ENCODE measurements at regions not wholly inside any gene's neighbourhood (a gene's known extent, or its start where the extent isn't known, plus 50 kb on each side); places are given as distances from the start of the nearest gene placed in this dataset.
"Not testable (repeated sequence)": the region's sequence is repeated elsewhere in the genome, so short reads cannot be mapped to it uniquely, and the experiment has no call there.

DNA sequence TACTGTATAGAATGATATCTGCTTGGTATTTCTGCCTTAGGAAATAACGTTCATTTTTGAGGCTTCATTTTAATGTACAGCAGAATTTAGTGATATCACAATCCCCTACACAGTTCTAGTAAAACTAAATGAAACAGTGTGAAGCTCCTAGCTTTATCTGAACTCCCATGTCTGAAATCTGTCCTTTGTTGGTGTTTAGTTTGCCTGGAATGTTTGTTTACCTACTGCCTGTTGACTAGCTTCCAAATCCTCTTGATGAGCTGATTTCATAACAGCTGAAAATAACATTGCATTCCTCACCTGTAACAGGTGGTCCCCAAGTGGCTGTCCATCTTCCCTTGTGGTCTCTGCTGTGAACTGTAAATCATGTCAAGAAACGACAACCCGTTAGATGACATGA, 629.1 kb downstream of the TTLL7 start:
- H3K14ac ChIP-seq (replicated peaks; ENCODE audit: low read depth, low read length); H3K18ac ChIP-seq (ENCODE audit: low read depth, low read length); H4K91ac ChIP-seq (ENCODE audit: insufficient read depth, low read depth, low read length); H3K79me1 ChIP-seq (ENCODE audit: low read depth in 1 of 2, low read length in 2 of 2); H2BK20ac ChIP-seq (ENCODE audit: low read depth, low read length); H2BK5ac ChIP-seq (ENCODE audit: low read depth, low read length, poor library complexity, severe bottlenecking); intact Hi-C loops (cut with micrococcal nuclease); H2BK15ac ChIP-seq (ENCODE audit: low read depth, low read length); H4K8ac ChIP-seq (ENCODE audit: low read depth in 2 of 2, low read length in 2 of 2); H3K4me3 ChIP-seq (ENCODE audit: insufficient read depth, low read depth, low read length); H3K27me3 ChIP-seq (ENCODE audit: control insufficient read depth, insufficient read depth, low read length); H3K23ac ChIP-seq (ENCODE audit: low read depth, low read length); POLR2A ChIA-PET (ENCODE audit: unreplicated experiment); H2AK9ac ChIP-seq (replicated peaks; ENCODE audit: low read depth, low read length, poor library complexity); CTCF ChIA-PET; H2BK120ac ChIP-seq (ENCODE audit: low read depth, low read length); H2AFZ ChIP-seq (replicated peaks; ENCODE audit: low read length, poor library complexity); H3K9me3 ChIP-seq (ENCODE audit: control insufficient read depth, insufficient read depth, low read length); H4K20me1 ChIP-seq (ENCODE audit: insufficient read depth, low read length); BruUV-seq (replicated peaks); H3K27ac ChIP-seq (ENCODE audit: insufficient read depth, low read length); H3K9ac ChIP-seq (ENCODE audit: low read depth, low read length); H2AK5ac ChIP-seq (ENCODE audit: low read depth, low read length); DNase-seq; in situ Hi-C loops (cut with MboI; ENCODE audit: low sequenced_read_pairs); H4K5ac ChIP-seq (ENCODE audit: low read depth, low read length); H3K4ac ChIP-seq (ENCODE audit: low read depth, low read length); ATAC-seq (ENCODE audit: low read depth); H3K56ac ChIP-seq (ENCODE audit: extremely low read depth, insufficient read depth, low read length); H3K36me3 ChIP-seq (ENCODE audit: control insufficient read depth, insufficient read depth, low read length); H3K9me1 ChIP-seq (ENCODE audit: insufficient read depth, low read length); dilution Hi-C loops (cut with HindIII; ENCODE audit: low sequenced_read_pairs, unreplicated experiment); H3K4me1 ChIP-seq (ENCODE audit: control insufficient read depth, insufficient read depth, low read length); H3K4me2 ChIP-seq (ENCODE audit: low read depth, low read length): not testable (repeated sequence)
- no CpG with 5 or more reads among the region's 3 CpGs for WGBS, 2 experiments (ENCODE audit: extremely low coverage in 2 of 2, insufficient read length in 1 of 2)

DNA sequence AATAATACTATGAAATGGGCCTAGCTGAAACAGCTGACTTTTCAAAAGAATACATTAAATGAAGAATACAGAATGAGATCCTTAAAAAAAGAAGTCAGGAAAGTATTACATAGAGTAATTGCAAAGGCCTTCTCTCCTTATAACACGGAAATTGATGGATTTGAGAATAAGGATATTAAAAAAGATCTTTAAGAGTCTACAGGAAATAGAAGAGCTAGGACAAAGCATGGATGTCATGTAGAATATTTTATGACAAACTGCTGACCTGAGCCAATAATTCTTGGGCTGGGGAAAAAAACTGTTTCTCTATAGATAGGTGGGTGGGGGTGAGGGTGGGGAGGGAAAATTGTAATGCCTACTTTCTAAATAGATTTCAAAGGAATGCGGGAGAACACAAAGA, 633.6 kb downstream of the TTLL7 start:
- in situ Hi-C loops (cut with MboI; ENCODE audit: low sequenced_read_pairs); dilution Hi-C loops (cut with HindIII; ENCODE audit: low sequenced_read_pairs, unreplicated experiment); H2BK20ac ChIP-seq (ENCODE audit: low read depth, low read length); H2BK15ac ChIP-seq (ENCODE audit: low read depth, low read length); H3K9ac ChIP-seq (ENCODE audit: low read depth, low read length); H3K9me1 ChIP-seq (ENCODE audit: insufficient read depth, low read length); H4K20me1 ChIP-seq (ENCODE audit: insufficient read depth, low read length); H3K4me1 ChIP-seq (ENCODE audit: control insufficient read depth, insufficient read depth, low read length); H3K27ac ChIP-seq (ENCODE audit: insufficient read depth, low read length); H3K4me3 ChIP-seq (ENCODE audit: insufficient read depth, low read depth, low read length); H2BK5ac ChIP-seq (ENCODE audit: low read depth, low read length, poor library complexity, severe bottlenecking); H4K5ac ChIP-seq (ENCODE audit: low read depth, low read length); H2AK9ac ChIP-seq (replicated peaks; ENCODE audit: low read depth, low read length, poor library complexity); H3K36me3 ChIP-seq (ENCODE audit: control insufficient read depth, insufficient read depth, low read length); H3K18ac ChIP-seq (ENCODE audit: low read depth, low read length); BruUV-seq (replicated peaks); H3K23ac ChIP-seq (ENCODE audit: low read depth, low read length); CTCF ChIA-PET; ATAC-seq (ENCODE audit: low read depth); H3K79me1 ChIP-seq (ENCODE audit: low read depth in 1 of 2, low read length in 2 of 2); H3K4ac ChIP-seq (ENCODE audit: low read depth, low read length); DNase-seq; H4K91ac ChIP-seq (ENCODE audit: insufficient read depth, low read depth, low read length); H4K8ac ChIP-seq (ENCODE audit: low read depth in 2 of 2, low read length in 2 of 2); H3K4me2 ChIP-seq (ENCODE audit: low read depth, low read length); intact Hi-C loops (cut with micrococcal nuclease); H3K27me3 ChIP-seq (ENCODE audit: control insufficient read depth, insufficient read depth, low read length); H2AK5ac ChIP-seq (ENCODE audit: low read depth, low read length); POLR2A ChIA-PET (ENCODE audit: unreplicated experiment); H2BK120ac ChIP-seq (ENCODE audit: low read depth, low read length); H3K9me3 ChIP-seq (ENCODE audit: control insufficient read depth, insufficient read depth, low read length); H3K14ac ChIP-seq (replicated peaks; ENCODE audit: low read depth, low read length); H2AFZ ChIP-seq (replicated peaks; ENCODE audit: low read length, poor library complexity); H3K56ac ChIP-seq (ENCODE audit: extremely low read depth, insufficient read depth, low read length): not testable (repeated sequence)
- no CpG with 5 or more reads among the region's 2 CpGs for WGBS, 2 experiments (ENCODE audit: extremely low coverage in 2 of 2, insufficient read length in 1 of 2)
